HG03442 (cell line): ENCODE measurements at regions not wholly inside any gene's neighbourhood (a gene's known extent, or its start where the extent isn't known, plus 50 kb on each side); places are given as distances from the start of the nearest gene placed in this dataset.
"Not testable (repeated sequence)": the region's sequence is repeated elsewhere in the genome, so short reads cannot be mapped to it uniquely, and the experiment has no call there.

ENCODE experiments used
- ATAC-seq: cut with Tn5 transposase; IDR thresholded peaks from one replicate; pipeline ENCODE4 v1.9.1; 2021; ENCODE audit warnings: mild to moderate bottlenecking, moderate library complexity; ENCODE audit not compliant: unreplicated experiment

DNA sequence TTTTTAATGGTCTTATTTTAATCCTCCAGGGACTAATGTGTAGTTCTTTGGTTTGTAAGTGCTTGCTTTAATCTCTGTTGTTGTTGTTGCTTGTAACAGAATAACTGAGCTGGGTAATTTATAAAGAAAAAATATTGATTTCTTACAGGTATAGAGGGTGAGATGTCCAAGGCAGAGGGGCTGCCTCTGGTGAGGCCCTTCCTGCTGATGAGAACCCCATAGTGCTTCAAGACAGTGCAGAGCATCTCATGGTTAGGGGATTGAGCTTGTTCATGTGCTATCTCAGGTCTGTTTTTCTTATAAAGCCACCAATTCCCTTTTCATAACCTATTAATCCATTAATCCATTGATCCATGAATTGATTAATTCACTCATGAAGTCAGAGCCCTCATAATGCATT is 516.3 kb upstream of the KCND2 start:
- ATAC-seq, result no peak

- no peak for ATAC-seq
These were observed 514.7 kb upstream of the KCND2 start for GRCh38 chr7:119758254-119758653.

DNA sequence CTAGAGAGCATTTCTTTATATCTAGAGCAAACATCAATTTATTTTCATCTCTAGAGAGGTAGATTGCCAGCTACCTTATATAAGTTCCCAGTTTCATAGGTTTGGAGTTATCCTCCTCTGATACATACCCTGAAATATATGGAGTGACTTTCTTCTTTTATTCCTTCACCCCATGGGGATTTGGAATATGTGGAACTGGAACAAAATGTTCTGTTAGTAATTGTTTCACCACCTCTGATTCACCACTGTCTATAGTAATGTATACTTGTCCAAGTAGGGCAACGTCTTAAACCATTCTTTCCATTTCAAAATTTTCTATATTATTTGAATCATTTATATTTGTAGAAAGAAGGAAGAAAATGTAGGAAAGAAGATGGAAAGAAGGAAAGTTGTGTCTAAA is 511.2 kb upstream of the KCND2 start:
- no peak for ATAC-seq

DNA sequence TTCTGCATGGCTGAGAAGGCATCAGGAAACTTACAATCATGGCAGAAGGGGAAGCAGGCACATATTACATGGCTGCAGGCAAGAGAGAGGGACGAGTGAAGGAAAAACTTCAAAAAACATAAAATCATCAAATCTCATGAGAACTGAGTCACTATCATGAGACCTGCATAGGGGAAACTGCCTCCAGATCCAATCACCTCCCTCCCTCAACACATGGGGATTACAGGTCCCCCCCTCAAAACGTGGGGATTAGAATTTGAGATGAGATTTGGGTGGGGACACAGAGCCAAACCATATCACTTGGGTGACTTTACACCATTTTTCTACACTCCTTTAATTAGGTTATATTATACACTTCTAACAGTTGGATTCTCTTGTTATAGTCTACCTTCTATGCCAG is 490.7 kb upstream of the KCND2 start:
- ATAC-seq, result no peak

DNA sequence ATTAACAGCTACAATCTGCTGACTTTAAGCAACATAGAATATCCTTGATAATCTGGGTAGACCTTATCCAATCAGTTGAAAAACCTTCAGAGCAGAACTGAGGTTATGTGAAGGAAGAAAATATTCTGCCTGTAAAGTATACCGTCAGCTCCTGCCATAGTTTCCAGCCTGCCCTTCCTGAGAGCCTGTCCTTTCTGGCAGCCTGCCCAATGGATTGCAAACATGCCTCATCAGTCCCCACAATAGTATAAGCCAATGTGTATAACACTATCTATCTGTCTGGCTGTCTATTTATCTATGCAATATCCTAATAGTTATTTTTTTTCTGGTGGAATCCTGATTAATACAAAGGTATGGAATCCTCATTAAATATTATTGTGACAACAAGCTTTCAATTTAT is 489.2 kb upstream of the KCND2 start:
- ATAC-seq, result no peak

DNA sequence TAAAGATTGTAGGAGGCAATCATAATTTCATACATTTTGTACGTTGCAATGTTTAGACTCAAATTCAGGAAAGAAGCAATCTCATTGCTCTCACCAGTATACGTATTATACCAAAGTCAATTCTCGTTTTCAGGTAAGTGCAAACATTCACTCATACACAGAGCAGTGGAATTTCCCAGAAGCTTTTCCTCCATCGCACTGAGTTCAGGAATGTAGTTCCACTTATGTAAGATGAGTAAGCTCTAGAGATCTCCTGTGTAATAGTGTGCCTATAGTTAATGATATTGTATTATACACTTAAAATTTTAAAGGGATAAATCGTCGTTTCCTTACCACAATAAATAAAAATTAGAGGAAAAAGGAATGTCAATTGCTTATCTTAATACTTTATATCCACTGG is 470.8 kb upstream of the KCND2 start:
- ATAC-seq, result no peak

- no peak for ATAC-seq
These were observed 447.8 kb upstream of the KCND2 start for GRCh38 chr7:119825091-119825655.

DNA sequence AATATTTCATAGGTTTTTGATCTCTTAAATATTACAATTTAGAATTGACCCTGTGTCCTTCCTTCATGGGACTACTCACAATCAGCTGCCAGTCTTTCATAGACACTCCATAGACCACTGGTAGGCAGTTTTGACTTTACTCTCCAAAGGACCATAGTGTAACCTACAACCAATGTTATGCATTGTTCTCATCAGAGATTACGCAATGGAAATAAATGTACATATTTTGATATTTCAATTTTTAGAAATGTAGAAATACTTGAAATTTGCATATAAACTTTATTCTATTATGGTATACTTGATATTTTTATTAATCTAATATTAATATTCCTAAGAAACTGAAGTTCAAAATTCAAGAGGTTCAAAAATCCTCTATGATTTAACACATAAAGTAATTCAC is 446.4 kb upstream of the KCND2 start:
- no peak for ATAC-seq

- ATAC-seq, result no peak
These were observed 434.5 kb upstream of the KCND2 start for GRCh38 chr7:119838444-119838843.

GRCh38 chr7:119842337-119842736 is 430.6 kb upstream of the KCND2 start:
- no peak for ATAC-seq

DNA sequence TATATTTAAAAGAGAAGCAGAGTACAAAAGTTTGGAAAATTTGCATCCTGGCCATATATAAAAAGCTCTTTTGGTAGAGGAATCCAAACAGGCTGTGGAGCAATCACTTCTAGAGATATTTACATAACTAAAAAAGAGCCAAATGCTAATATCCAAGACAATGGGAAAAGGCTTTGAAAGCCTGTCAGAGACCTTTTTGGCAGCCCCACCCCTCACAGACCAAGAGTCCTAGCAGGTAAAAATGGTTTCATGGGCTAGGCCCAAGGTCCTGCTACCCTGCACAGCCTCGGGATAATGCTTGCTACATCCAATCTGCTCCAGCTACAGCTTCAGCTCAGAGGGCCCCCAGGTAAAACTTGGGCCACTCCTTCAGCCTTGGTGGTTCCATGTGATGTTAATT is 430.2 kb upstream of the KCND2 start:
- no peak for ATAC-seq

GRCh38 chr7:119861385-119861784 is 411.6 kb upstream of the KCND2 start:
- no peak for ATAC-seq

DNA sequence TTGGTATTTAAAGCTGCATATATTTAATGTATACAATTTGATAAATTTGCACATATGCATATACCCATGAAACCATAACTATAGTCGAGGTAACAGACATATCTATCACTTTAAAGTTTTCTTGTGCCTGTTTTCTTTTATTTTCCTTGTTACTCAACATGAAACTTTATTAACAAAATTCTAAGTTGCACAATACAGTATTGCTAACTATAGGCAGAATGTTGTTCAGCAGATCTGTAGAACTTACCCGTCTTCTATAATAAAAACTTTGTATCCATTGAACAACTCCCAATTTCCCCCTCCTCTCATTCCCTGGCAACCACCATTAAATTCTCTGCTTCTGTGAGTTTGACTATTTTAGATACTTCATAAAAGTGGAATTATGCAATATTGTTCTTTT is 404.6 kb upstream of the KCND2 start:
- ATAC-seq, result no peak

DNA sequence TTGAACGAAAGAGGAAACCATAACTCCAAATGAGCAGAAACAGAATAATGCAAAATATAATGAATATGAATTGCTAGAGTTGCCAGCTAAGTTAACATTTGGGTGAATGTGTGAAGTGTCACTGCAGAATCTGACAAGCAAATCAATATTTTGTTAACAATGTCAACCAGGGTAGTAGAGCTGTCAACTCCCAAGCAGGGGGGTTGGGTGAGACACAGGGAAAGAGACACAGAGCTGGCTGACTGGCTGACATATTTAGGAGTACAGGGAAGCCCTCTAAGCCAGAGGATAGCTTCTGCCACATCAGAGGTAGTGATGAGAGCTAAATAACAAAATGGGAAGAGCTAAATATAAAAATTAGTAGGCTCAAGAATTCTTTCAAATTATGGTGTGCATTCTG is 393.1 kb upstream of the KCND2 start:
- no peak for ATAC-seq

- ATAC-seq, result no peak
These were observed 387.0 kb upstream of the KCND2 start for GRCh38 chr7:119886007-119886406.

GRCh38 chr7:119886525-119886924 is 386.4 kb upstream of the KCND2 start:
- ATAC-seq, result not testable (repeated sequence)

DNA sequence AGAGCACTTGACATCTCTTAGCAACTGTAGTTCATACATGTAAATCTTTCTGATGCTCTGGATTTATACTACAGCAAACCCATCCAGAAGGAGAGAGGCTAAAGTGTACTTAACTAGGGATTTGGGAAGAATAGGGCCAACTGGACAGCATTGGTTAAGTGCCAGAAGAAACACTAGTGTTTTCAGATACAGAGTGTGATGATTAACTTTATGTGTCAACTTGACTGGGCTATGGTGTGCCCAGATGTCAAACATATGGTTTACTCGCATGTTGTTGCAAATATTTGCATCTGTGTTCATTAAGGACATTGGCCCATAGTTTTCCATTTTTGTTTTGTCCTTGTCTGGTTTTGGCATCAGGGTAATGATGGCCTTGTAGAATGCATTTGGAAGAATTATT is 384.7 kb upstream of the KCND2 start:
- no peak for ATAC-seq

GRCh38 chr7:119890631-119891030 is 382.3 kb upstream of the KCND2 start:
- no peak for ATAC-seq

DNA sequence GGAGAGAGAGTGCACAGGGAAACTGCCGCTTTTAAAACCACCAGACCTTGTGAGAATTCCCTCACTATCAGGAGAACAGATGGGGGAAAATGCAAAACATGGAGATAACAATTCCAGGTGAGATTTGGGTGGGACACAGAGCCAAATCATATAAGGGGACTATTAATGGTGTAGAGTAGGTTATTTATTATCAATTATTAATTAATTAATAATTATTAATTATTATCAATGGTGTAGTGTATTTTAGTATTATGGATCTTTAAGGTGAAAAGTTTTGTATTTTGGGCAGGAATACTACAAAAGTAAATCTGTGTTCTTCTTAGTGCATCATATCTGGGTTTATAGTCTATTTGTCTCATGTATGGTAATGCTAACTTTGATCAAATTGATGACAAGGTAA is 377.7 kb upstream of the KCND2 start:
- ATAC-seq, result no peak

- ATAC-seq, result no peak
These were observed 376.6 kb upstream of the KCND2 start for GRCh38 chr7:119896386-119896785.

- ATAC-seq, result no peak
These were observed 371.8 kb upstream of the KCND2 start for GRCh38 chr7:119900996-119901672.

GRCh38 chr7:119903085-119903484 is 369.9 kb upstream of the KCND2 start:
- ATAC-seq, result no peak

- ATAC-seq, result no peak
These were observed 367.5 kb upstream of the KCND2 start for GRCh38 chr7:119905495-119905894.
